ENCODE measurements at regions not wholly inside any gene's neighbourhood (a gene's known extent, or its start where the extent isn't known, plus 50 kb on each side); places are given as distances from the start of the nearest gene placed in this dataset.
"Not testable (repeated sequence)": the region's sequence is repeated elsewhere in the genome, so short reads cannot be mapped to it uniquely, and the experiment has no call there.

DNA sequence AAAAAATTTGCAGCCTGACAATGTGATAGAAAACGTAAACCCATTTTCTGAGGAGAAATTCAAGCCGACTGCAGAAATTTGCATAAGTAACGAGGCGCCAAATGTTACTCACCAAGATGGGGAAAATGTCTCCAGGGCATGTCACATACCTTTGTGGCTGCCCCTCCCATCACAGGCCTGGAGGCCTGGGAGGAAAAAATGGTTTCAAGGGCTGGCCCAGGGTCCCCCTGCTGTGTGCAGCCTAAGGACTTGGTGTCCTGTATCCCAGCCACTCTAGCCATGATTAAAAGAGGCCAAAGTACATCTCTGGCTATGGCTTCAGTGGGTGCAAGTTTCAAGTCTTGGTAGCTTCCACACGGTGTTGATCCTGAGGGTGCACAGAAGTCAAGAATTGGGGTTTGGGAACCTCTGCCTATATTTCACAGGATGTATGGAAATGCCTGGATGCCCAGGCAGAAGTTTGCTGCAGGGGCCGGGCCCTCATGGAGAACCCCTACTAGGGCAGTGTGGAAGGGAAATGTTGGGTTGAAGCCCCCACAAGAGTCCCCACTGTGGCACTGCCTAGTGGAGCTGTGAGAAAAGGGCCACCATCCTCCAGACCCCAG lies 1842.3 kb downstream of the PCDH9 start:
- DNase-seq (ENCODE audit: low spot score): no peak

GRCh38 chr13:65378943-65379519 lies 1851.1 kb downstream of the PCDH9 start:
- DNase-seq (ENCODE audit: low spot score): no peak

DNA sequence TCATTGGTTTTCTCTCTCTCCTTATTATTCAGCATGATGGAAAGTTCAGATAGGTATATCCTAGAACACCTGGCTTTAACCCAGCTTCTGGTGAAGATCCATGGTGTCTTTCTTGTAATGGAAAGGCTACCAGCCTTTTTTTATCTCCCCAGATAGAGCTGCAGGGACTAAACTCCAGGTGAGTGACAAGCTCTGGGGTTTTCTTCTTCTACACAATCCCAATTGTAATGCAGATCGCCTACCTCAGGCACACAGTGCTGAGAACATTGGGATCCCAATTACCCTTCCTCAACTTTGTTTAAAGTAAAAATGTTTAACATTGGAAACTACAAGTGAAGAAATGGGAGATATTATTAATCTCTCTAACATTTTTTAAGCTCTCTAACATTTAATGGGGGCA lies 1851.7 kb downstream of the PCDH9 start:
- DNase-seq (ENCODE audit: low spot score): no peak

DNA sequence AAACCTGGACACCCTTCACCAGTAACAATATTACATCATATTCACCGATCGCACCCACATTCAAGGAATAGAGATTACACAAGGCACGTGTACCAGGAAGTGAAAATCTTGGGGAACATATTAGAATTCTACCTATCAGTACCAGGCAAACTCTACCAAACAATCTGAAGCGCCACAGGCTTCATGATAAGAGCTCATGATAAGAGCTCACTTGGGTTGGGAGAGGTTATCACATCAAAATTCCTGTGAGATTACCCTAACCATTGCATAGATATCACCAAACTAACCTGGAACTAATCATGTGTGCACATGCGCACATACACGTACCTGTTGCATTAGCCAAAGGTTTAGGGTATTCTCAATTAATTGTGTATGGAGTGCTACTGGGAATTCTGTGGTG lies 1861.3 kb downstream of the PCDH9 start:
- no peak for DNase-seq (ENCODE audit: low spot score)

GRCh38 chr13:65353951-65354350 lies 1876.2 kb downstream of the PCDH9 start:
- no peak for DNase-seq (ENCODE audit: low spot score)

DNA sequence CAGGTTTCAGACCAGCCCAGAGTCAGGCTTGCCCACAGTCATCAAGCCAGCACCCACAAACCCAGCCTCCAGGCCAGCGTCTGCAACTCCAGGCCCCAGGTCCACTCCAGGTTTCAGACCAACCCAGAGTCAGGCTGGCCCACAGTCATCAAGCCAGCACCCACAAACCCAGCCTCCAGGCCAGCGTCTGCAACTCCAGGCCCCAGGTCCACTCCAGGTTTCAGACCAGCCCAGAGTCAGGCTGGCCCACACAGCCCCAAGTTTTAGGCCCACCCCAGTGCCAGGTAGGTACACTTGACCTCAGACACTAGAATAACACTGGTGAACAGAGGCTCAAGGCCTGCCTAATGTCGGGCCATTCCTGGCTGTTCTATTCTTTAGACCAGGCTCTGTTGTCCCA lies 1877.0 kb downstream of the PCDH9 start:
- DNase-seq (ENCODE audit: low spot score): not testable (repeated sequence)

DNA sequence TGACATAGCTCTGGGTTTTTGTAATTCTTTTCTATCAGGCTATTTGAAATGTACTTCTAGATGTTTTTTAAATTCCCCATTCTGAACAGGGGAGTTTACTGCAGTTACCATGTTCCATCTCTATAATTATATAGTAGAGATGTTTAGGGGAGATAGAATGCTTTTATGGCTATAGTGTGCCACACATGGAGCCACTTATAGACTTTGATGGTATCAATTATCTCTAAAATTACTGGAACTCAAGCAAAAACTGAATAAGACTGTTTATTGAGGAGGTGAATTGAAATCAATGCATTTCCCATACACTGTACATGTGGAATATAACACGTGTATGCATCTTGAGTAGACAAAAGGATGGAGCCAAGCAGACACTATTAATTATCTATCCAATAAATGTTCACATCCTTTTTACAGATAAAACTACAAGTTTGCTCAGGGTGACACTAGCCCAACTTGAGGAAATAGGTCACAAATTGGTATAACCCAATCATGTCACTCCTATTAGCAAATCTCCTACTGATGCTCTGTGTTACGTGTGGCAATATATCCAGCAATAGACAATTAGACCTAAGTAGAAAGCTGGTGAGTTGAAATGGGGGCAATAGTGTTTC lies 1882.6 kb downstream of the PCDH9 start:
- no peak for DNase-seq (ENCODE audit: low spot score)

- no peak for DNase-seq (ENCODE audit: low spot score)
Measured at GRCh38 chr13:65343898-65344663, 1886.1 kb downstream of the PCDH9 start.

GRCh38 chr13:65342541-65343337 lies 1887.4 kb downstream of the PCDH9 start:
- no peak for DNase-seq (ENCODE audit: low spot score)

- no peak for DNase-seq (ENCODE audit: low spot score)
Measured at GRCh38 chr13:65339241-65339640, 1890.9 kb downstream of the PCDH9 start.

GRCh38 chr13:65336916-65337315 lies 1893.2 kb downstream of the PCDH9 start:
- no peak for DNase-seq (ENCODE audit: low spot score)

- no peak for DNase-seq (ENCODE audit: low spot score)
Measured at GRCh38 chr13:65336087-65336749, 1893.9 kb downstream of the PCDH9 start.

DNA sequence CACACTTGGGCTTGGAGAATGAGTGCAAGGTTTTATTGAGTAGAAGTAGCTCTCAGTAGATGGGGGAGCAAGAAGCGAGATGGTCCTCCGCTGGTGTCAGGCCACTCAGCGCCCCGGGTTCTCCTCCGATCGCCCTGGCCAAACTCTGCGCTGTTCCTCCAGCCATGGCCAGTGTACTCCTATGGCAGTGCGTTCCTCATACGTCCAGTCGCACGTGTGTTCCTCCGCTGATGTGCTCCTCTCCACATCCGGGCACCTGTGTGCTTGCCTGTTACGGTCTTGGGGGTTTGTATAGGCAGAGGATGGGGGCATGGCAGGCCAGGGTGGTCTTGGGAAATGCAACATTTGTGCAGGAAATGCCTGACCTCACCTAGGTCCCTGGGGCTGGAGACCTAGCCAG lies 1899.4 kb downstream of the PCDH9 start:
- no peak for DNase-seq (ENCODE audit: low spot score)

DNA sequence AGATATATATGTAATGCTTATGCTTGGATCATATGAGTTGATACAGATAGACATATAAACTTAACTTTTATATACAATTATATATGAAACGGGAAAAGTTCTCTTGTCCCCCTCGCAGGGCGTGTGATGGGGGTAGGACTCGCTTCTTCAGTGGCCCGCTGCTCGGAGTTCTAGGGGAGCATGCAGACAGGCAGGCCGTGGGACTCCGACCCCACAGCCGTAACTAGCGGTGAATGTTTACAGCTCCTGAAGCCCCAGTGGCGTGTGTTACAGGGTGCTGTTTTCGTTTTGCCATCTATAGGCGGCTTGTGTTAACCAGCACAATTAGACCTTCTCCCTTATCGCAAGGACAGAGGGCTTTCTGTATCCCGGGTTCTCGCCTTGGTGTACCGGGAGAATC lies 1899.8 kb downstream of the PCDH9 start:
- no peak for DNase-seq (ENCODE audit: low spot score)

- DNase-seq (ENCODE audit: low spot score): not testable (repeated sequence)
Measured at GRCh38 chr13:65323192-65323591, 1906.9 kb downstream of the PCDH9 start.

DNA sequence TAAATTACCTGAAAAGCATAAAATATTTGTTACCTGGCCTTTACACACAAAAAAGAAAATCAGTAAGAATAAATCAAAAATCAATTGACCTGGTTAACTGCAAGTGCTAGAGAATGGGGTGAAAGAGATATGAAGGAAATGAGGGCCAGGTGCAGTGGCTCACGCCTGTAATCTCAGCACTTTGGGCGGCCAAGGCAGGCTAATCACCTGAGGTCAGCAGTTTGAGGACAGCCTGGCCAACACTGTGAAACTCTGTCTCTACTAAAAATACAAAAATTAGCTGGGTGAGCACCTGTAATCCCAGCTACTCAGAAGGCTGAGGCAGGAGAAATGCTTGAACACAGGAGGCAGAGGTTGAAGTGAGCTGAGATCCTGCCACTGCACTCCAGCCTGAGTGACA lies 1908.7 kb downstream of the PCDH9 start:
- DNase-seq (ENCODE audit: low spot score): not testable (repeated sequence)

DNA sequence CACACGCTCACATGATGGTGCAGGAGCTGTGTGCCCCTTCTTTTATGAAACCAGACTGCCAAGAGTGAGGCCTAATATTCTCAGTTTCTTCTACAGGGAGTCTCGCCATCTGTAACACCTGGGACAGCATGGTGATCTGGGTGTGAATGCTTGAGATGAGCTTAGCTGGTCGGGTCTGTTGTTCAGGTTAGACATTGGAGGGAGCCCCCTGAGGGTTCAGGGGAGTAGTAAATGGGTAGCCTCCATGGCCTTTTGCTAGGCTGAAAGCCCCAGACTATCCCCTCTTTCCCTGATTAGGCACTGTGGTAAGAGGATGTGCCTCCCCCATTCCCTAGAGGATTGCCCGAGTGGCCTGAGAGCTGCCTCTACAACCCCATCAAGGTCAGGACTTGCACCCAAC lies 1916.1 kb downstream of the PCDH9 start:
- DNase-seq (ENCODE audit: low spot score): no peak

DNA sequence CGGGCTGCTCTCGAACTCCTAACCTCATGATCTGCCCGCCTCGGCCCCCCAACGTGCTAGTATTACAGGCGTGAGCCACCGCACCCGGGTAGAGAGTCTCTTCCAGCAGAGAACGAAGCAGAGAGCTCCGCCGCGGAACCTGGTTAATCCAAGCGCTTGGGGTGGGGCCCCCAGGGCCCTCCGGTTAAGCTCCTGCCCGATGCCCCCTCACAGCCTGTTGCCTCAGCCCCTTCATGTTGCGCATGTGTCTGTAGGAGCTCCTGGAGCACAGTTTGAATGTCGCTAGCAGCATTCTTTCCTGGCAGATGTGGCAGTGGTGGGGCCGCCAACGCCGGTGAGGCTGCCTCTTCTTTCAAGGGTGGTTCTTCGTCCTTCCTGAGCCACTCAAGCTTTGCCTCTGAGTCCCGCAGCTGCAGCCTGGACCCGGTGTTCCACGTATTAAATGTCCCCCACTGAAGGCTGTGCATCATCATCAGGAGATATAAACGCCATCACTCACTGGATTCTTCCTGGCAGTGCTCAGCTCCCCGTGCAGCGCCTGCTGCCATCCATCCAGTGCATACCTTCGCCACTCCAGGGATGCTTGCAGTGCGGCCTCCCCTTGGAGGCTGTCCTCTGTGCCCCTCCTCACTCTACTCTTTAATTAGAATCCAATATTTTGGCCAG lies 1919.3 kb downstream of the PCDH9 start:
- DNase-seq (ENCODE audit: low spot score): no peak

GRCh38 chr13:65309906-65310305 lies 1920.2 kb downstream of the PCDH9 start:
- no peak for DNase-seq (ENCODE audit: low spot score)

DNA sequence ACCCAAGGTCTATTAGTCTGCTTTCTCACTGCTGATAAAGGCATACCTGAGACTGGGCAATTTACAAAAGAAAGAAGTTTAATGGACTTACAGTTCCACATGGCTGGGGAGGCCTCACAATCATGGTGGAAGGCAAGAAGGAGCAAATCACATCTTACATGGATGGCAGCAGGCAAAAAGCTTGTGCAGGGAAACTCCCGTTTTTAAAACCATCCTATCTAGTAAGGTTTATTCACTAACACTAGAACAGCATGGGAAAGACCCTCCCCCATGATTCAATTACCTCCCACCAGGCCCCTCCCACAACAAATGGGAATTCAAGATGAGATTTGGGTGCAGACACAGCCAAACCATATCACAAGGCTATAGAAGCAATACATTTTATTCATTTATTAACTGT lies 1921.4 kb downstream of the PCDH9 start:
- not testable (repeated sequence) for DNase-seq (ENCODE audit: low spot score)

GRCh38 chr13:65307056-65307455 lies 1923.1 kb downstream of the PCDH9 start:
- no peak for DNase-seq (ENCODE audit: low spot score)

All from activated CD4-positive, alpha-beta T cell treated with anti-CD3 and anti-CD28 coated beads, Interleukin-2, Interleukin-4, amounts not matched to agents 100 ng/mL and 50 ng/mL, durations not matched to agents 16 hours and 8 hours (primary cell).